Loucy (cell line): ENCODE measurements at regions not wholly inside any gene's neighbourhood (a gene's known extent, or its start where the extent isn't known, plus 50 kb on each side); places are given as distances from the start of the nearest gene placed in this dataset.

Source experiments
- H2AFZ ChIP-seq: fragments of 200-600 bp; sonication (generic); 2 replicates; pipeline ENCODE4 v1.6.0; 2016; ENCODE audit warnings: antibody characterized with exemption, mild to moderate bottlenecking, low read length, moderate library complexity
- H3F3A ChIP-seq: fragments of 200-600 bp; 2 replicates; pipeline ENCODE4 v1.6.0; 2016; ENCODE audit warnings: antibody characterized with exemption, low read depth, mild to moderate bottlenecking
- H3K27me3 ChIP-seq: fragments of 200-600 bp; sonication (generic); 2 replicates; pipeline ENCODE4 v1.6.1; 2014; ENCODE audit warnings: low read length, mild to moderate bottlenecking; ENCODE audit not compliant: insufficient read depth, poor library complexity, severe bottlenecking
- H3K36me3 ChIP-seq: fragments of 200-600 bp; sonication (generic); 2 replicates; pipeline ENCODE4 v1.6.1; 2016; ENCODE audit warnings: low read length; ENCODE audit not compliant: insufficient read depth
- H3K4me1 ChIP-seq: fragments of 200-600 bp; sonication (generic); 2 replicates; pipeline ENCODE4 v1.5.1; 2014; ENCODE audit warnings: low read length, mild to moderate bottlenecking; ENCODE audit not compliant: insufficient read depth, poor library complexity, severe bottlenecking
- H3K4me2 ChIP-seq: fragments of 200-600 bp; sonication (generic); 2 replicates; pipeline ENCODE4 v1.6.0; 2014; ENCODE audit warnings: antibody characterized with exemption, low read length, low read depth, mild to moderate bottlenecking; ENCODE audit not compliant: poor library complexity, severe bottlenecking
- H3K4me3 ChIP-seq: fragments of 200-600 bp; sonication (generic); 2 replicates; pipeline ENCODE4 v1.5.1; 2014; ENCODE audit warnings: low read length, mild to moderate bottlenecking, mixed read lengths; ENCODE audit not compliant: poor library complexity, severe bottlenecking
- H3K79me2 ChIP-seq: fragments of 200-600 bp; sonication (generic); 2 replicates; pipeline ENCODE4 v1.6.1; 2014; ENCODE audit warnings: low read length; ENCODE audit not compliant: insufficient read depth
- H3K9ac ChIP-seq: fragments of 200-600 bp; sonication (generic); 2 replicates; pipeline ENCODE4 v1.6.0; 2014; ENCODE audit warnings: mild to moderate bottlenecking, low read depth, low read length, moderate library complexity; ENCODE audit not compliant: poor library complexity, severe bottlenecking
- H3K9me2 ChIP-seq: fragments of 200-600 bp; sonication (generic); replicated peaks from 2 replicates; pipeline ENCODE4 v1.6.1; 2016; ENCODE audit warnings: low read depth, low read length, mixed read lengths
- H3K9me3 ChIP-seq: fragments of 200-600 bp; sonication (generic); 2 replicates; pipeline ENCODE4 v1.6.1; 2014; ENCODE audit warnings: mild to moderate bottlenecking, antibody characterized with exemption, low read length, low read depth; ENCODE audit not compliant: insufficient read depth
- H4K20me1 ChIP-seq: fragments of 200-600 bp; sonication (generic); 2 replicates; pipeline ENCODE4 v1.6.0; 2014; ENCODE audit warnings: antibody characterized with exemption, low read length, mild to moderate bottlenecking; ENCODE audit not compliant: insufficient read depth, poor library complexity, severe bottlenecking
- EZH2phosphoT487 ChIP-seq: fragments of 200-600 bp; IDR thresholded peaks from 2 replicates; pipeline ENCODE4 v1.6.1; 2018; ENCODE audit warnings: antibody characterized with exemption, mild to moderate bottlenecking, moderate library complexity, borderline replicate concordance
- TF ChIP-seq, protein P1 (sequence below): fragments of 200-600 bp; sonication (generic); conservative IDR thresholded peaks from 2 replicates; pipeline ENCODE4 v1.5.1; 2014; ENCODE audit warnings: mild to moderate bottlenecking, antibody characterized with exemption, low read length

GRCh38 chr1:190046231-190046630, 431.4 kb downstream of the BRINP3 start:
- no peaks in the 10 kb centered on the region for H4K20me1 ChIP-seq
- no peaks in the 10 kb centered on the region for H3K9me3 ChIP-seq
- H2AFZ ChIP-seq: no peak overlapping the region
- no peaks in the 10 kb centered on the region for H3K27me3 ChIP-seq
- H3F3A ChIP-seq: no peaks in the 10 kb centered on the region
- H3K4me3 ChIP-seq: no peak overlapping the region
- no peaks in the 10 kb centered on the region for H3K36me3 ChIP-seq
- H3K4me2 ChIP-seq: no peak overlapping the region
- no peaks in the 10 kb centered on the region for H3K79me2 ChIP-seq
- no peaks in the 10 kb centered on the region for H3K4me1 ChIP-seq
- H3K9me2 ChIP-seq: 0 out of 2 replicates have a peak, but pooled peaks cover 4% of the 10 kb centered on the region
- TF ChIP-seq, protein P1, sequence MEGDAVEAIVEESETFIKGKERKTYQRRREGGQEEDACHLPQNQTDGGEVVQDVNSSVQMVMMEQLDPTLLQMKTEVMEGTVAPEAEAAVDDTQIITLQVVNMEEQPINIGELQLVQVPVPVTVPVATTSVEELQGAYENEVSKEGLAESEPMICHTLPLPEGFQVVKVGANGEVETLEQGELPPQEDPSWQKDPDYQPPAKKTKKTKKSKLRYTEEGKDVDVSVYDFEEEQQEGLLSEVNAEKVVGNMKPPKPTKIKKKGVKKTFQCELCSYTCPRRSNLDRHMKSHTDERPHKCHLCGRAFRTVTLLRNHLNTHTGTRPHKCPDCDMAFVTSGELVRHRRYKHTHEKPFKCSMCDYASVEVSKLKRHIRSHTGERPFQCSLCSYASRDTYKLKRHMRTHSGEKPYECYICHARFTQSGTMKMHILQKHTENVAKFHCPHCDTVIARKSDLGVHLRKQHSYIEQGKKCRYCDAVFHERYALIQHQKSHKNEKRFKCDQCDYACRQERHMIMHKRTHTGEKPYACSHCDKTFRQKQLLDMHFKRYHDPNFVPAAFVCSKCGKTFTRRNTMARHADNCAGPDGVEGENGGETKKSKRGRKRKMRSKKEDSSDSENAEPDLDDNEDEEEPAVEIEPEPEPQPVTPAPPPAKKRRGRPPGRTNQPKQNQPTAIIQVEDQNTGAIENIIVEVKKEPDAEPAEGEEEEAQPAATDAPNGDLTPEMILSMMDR: no peak
- no peak for TF ChIP-seq EZH2phosphoT487
- H3K9ac ChIP-seq: no peak overlapping the region
